IMR-90 (cell line): ENCODE measurements at regions not wholly inside any gene's neighbourhood (a gene's known extent, or its start where the extent isn't known, plus 50 kb on each side); places are given as distances from the start of the nearest gene placed in this dataset.

Source experiments
- ATAC-seq: fragments of 200-7000 bp; cut with Tn5 transposase; 2 replicates; pipeline ENCODE4 v1.9.1; 2020; ENCODE audit warnings: low read depth, mild to moderate bottlenecking, moderate library complexity
- BruUV-seq: library from RNA; stranded (reverse); fragments of 400-500 nt; replicated peaks from 2 replicates; lab custom pipeline; 2021; lab: Mats Ljungman, UMichigan
- CTCF ChIA-PET: fragments of 300-600 bp; formaldehyde crosslinking; extraction: SDS; loops from one replicate; lab custom pipeline; 2021; ENCODE audit warnings: antibody characterized with exemption; lab: Yijun Ruan, JAX
- POLR2A ChIA-PET: fragments of 300-600 bp; sonication (Branson Sonifier 250); formaldehyde crosslinking; loops from one replicate; lab custom pipeline; 2022; ENCODE audit warnings: antibody characterized with exemption; ENCODE audit not compliant: unreplicated experiment; lab: Charles Lee
- DNase-seq: peaks from one replicate; pipeline ENCODE4 v3.0.0; 2013
- H2AFZ ChIP-seq: replicated peaks from 2 replicates; pipeline ENCODE3; 2013; ENCODE audit warnings: low read length, mild to moderate bottlenecking; ENCODE audit not compliant: poor library complexity
- H2AK5ac ChIP-seq: 2 replicates; pipeline ENCODE4 v1.6.1; 2013; ENCODE audit warnings: low read depth, low read length, inconsistent platforms
- H2AK9ac ChIP-seq: replicated peaks from 2 replicates; pipeline ENCODE3; 2013; ENCODE audit warnings: mild to moderate bottlenecking, low read depth, low read length, moderate library complexity; ENCODE audit not compliant: poor library complexity
- H2BK120ac ChIP-seq: 2 replicates; pipeline ENCODE4 v1.6.1; 2013; ENCODE audit warnings: low read depth, low read length, inconsistent platforms
- H2BK15ac ChIP-seq: 3 replicates; pipeline ENCODE4 v1.6.1; 2013; ENCODE audit warnings: low read depth, low read length, inconsistent platforms
- H2BK20ac ChIP-seq: 2 replicates; pipeline ENCODE4 v1.6.1; 2013; ENCODE audit warnings: low read depth, mild to moderate bottlenecking, inconsistent platforms, low read length, moderate library complexity
- H2BK5ac ChIP-seq: 2 replicates; pipeline ENCODE4 v1.6.1; 2013; ENCODE audit warnings: mild to moderate bottlenecking, low read depth, low read length, inconsistent platforms; ENCODE audit not compliant: poor library complexity, severe bottlenecking
- H3K14ac ChIP-seq: replicated peaks from 2 replicates; pipeline ENCODE4 v1.6.1; 2013; ENCODE audit warnings: low read depth, low read length, inconsistent platforms
- H3K18ac ChIP-seq: 2 replicates; pipeline ENCODE4 v1.6.1; 2013; ENCODE audit warnings: low read depth, low read length, control low read depth
- H3K23ac ChIP-seq: 2 replicates; pipeline ENCODE4 v1.6.1; 2013; ENCODE audit warnings: low read depth, low read length, inconsistent platforms
- H3K27ac ChIP-seq: 2 replicates; pipeline ENCODE4 v1.5.1; 2013; ENCODE audit warnings: mild to moderate bottlenecking, control low read depth, low read length; ENCODE audit not compliant: insufficient read depth
- H3K27me3 ChIP-seq: 2 replicates; pipeline ENCODE4 v1.6.1; 2013; ENCODE audit warnings: low read length; ENCODE audit not compliant: control insufficient read depth, insufficient read depth
- H3K36me3 ChIP-seq: 2 replicates; pipeline ENCODE4 v1.6.1; 2013; ENCODE audit warnings: low read length, mixed read lengths; ENCODE audit not compliant: control insufficient read depth, insufficient read depth
- H3K4ac ChIP-seq: 2 replicates; pipeline ENCODE4 v1.6.1; 2013; ENCODE audit warnings: low read depth, low read length, inconsistent platforms
- H3K4me1 ChIP-seq: 2 replicates; pipeline ENCODE4 v1.6.1; 2013; ENCODE audit warnings: low read length, mixed read lengths; ENCODE audit not compliant: control insufficient read depth, insufficient read depth
- H3K4me2 ChIP-seq: 2 replicates; pipeline ENCODE4 v1.6.1; 2013; ENCODE audit warnings: low read depth, mild to moderate bottlenecking, control low read depth, low read length, moderate library complexity
- H3K4me3 ChIP-seq: 2 replicates; pipeline ENCODE4 v1.5.1; 2013; ENCODE audit warnings: low read depth, mild to moderate bottlenecking, control low read depth, low read length, moderate library complexity; ENCODE audit not compliant: insufficient read depth
- H3K56ac ChIP-seq: 2 replicates; pipeline ENCODE4 v1.6.1; 2013; ENCODE audit warnings: low read length, inconsistent platforms; ENCODE audit not compliant: insufficient read depth; ENCODE audit errors: extremely low read depth
- H3K79me1 ChIP-seq, 2 experiments: 2 replicates each; pipeline ENCODE4 v1.6.1; 2013; ENCODE audit warnings: low read length in 2 of 2, inconsistent platforms in 1 of 2, low read depth in 1 of 2
- H3K9ac ChIP-seq: 2 replicates; pipeline ENCODE4 v1.6.1; 2013; ENCODE audit warnings: low read depth, low read length, control low read depth
- H3K9me1 ChIP-seq: 2 replicates; pipeline ENCODE4 v1.6.1; 2013; ENCODE audit warnings: low read length, inconsistent platforms; ENCODE audit not compliant: insufficient read depth
- H3K9me3 ChIP-seq: 2 replicates; pipeline ENCODE4 v1.6.1; 2013; ENCODE audit warnings: low read length; ENCODE audit not compliant: control insufficient read depth, insufficient read depth
- H4K20me1 ChIP-seq: 2 replicates; pipeline ENCODE4 v1.6.1; 2013; ENCODE audit warnings: low read length, inconsistent platforms; ENCODE audit not compliant: insufficient read depth
- H4K5ac ChIP-seq: 2 replicates; pipeline ENCODE4 v1.6.1; 2013; ENCODE audit warnings: mild to moderate bottlenecking, low read depth, low read length, control low read depth
- H4K8ac ChIP-seq, 2 experiments: 2 replicates each; pipeline ENCODE4 v1.6.1; 2013; ENCODE audit warnings: low read depth in 2 of 2, low read length in 2 of 2, control low read depth in 1 of 2, inconsistent platforms in 1 of 2
- H4K91ac ChIP-seq: 2 replicates; pipeline ENCODE4 v1.6.1; 2013; ENCODE audit warnings: low read depth, low read length, inconsistent platforms; ENCODE audit not compliant: insufficient read depth
- BHLHE40 ChIP-seq: fragments of 150-350 bp; IDR thresholded peaks from 2 replicates; pipeline ENCODE4 v1.6.1; 2016; ENCODE audit warnings: mild to moderate bottlenecking, low read depth, low read length
- CEBPB ChIP-seq: IDR thresholded peaks from 2 replicates; pipeline ENCODE4 v1.6.1; 2012; ENCODE audit warnings: low read depth, low read length, improper control_type of control experiment
- CHD1 ChIP-seq: IDR thresholded peaks from 2 replicates; pipeline ENCODE4 v1.6.1; 2012; ENCODE audit warnings: low read depth, low read length, improper control_type of control experiment
- CTCF ChIP-seq: conservative IDR thresholded peaks from 2 replicates; pipeline ENCODE4 v1.5.1; 2012; ENCODE audit warnings: mild to moderate bottlenecking, low read depth, low read length, improper control_type of control experiment
- ELK1 ChIP-seq: fragments of 150-350 bp; IDR thresholded peaks from 2 replicates; pipeline ENCODE4 v1.6.1; 2016; ENCODE audit warnings: low read depth, mild to moderate bottlenecking, low read length, moderate library complexity, borderline replicate concordance
- FOS ChIP-seq: fragments of 150-350 bp; IDR thresholded peaks from 2 replicates; pipeline ENCODE4 v1.6.1; 2016; ENCODE audit warnings: low read depth, low read length
- MAFK ChIP-seq: IDR thresholded peaks from 2 replicates; pipeline ENCODE4 v1.6.1; 2012; ENCODE audit warnings: low read depth, low read length, improper control_type of control experiment
- MAZ ChIP-seq: IDR thresholded peaks from 2 replicates; pipeline ENCODE4 v1.6.1; 2012; ENCODE audit warnings: low read depth, mild to moderate bottlenecking, low read length, improper control_type of control experiment, moderate library complexity, borderline replicate concordance
- MXI1 ChIP-seq: IDR thresholded peaks from 2 replicates; pipeline ENCODE4 v1.6.1; 2012; ENCODE audit warnings: low read depth, mild to moderate bottlenecking, low read length, moderate library complexity, borderline replicate concordance
- NFE2L2 ChIP-seq: fragments of 150-350 bp; IDR thresholded peaks from 2 replicates; pipeline ENCODE4 v1.6.1; 2016; ENCODE audit warnings: low read depth, mild to moderate bottlenecking, low read length
- POLR2A ChIP-seq: IDR thresholded peaks from 2 replicates; pipeline ENCODE4 v1.6.1; 2012; ENCODE audit warnings: mild to moderate bottlenecking, low read depth, low read length
- RAD21 ChIP-seq: IDR thresholded peaks from 2 replicates; pipeline ENCODE4 v1.6.1; 2012; ENCODE audit warnings: low read length, improper control_type of control experiment
- RCOR1 ChIP-seq: IDR thresholded peaks from 2 replicates; pipeline ENCODE4 v1.6.1; 2012; ENCODE audit warnings: mild to moderate bottlenecking, low read length, improper control_type of control experiment; ENCODE audit not compliant: insufficient replicate concordance
- RFX5 ChIP-seq: IDR thresholded peaks from 2 replicates; pipeline ENCODE4 v1.8.0; 2012; ENCODE audit warnings: low read depth, mild to moderate bottlenecking, low read length, moderate library complexity
- SMC3 ChIP-seq: fragments of 150-350 bp; IDR thresholded peaks from 2 replicates; pipeline ENCODE4 v1.6.1; 2016; ENCODE audit warnings: low read depth, mild to moderate bottlenecking, antibody characterized with exemption, low read length, moderate library complexity
- USF2 ChIP-seq: fragments of 150-350 bp; IDR thresholded peaks from 2 replicates; pipeline ENCODE4 v1.6.1; 2017; ENCODE audit warnings: mild to moderate bottlenecking, antibody characterized with exemption, low read length, low read depth
- WGBS, 2 experiments: methylation state at CpG; one replicate each; pipeline versions ENCODE4 v1.1.5 to v1.1.7; 2013; ENCODE audit warnings: missing lambda C conversion rate in 2 of 2; ENCODE audit not compliant: insufficient read length in 1 of 2; ENCODE audit errors: extremely low coverage in 2 of 2; 5-methylcytosine and 5-hydroxymethylcytosine counted together
- dilution Hi-C: fragments of 300-500 bp; cut with HindIII; formaldehyde crosslinking; loops from one replicate; pipeline ENCODE4 v1.14.3; 2018; ENCODE audit warnings: low sequenced_read_pairs; ENCODE audit not compliant: unreplicated experiment
- in situ Hi-C: fragments of 300-500 bp; cut with MboI; formaldehyde crosslinking; loops from 3 replicates; pipeline ENCODE4 v1.14.3; 2019; ENCODE audit warnings: low sequenced_read_pairs, inconsistent platforms, mixed read lengths
- intact Hi-C: fragments of 100-400 bp; cut with micrococcal nuclease; formaldehyde crosslinking; loops from 2 replicates; pipeline ENCODE4 v1.10.0; 2022

- H2BK5ac ChIP-seq = no peak overlapping the region
- H2AK5ac ChIP-seq = no peak overlapping the region
- no peak overlapping the region for H3K9ac ChIP-seq
- no peak overlapping the region for H4K5ac ChIP-seq
- H2BK20ac ChIP-seq = no peak overlapping the region
- BruUV-seq = no TSS peak
- no peak for ATAC-seq
- H2AK9ac ChIP-seq = no peak overlapping the region
- no peak overlapping the region for H3K56ac ChIP-seq
- H3K27ac ChIP-seq = no peak overlapping the region
- H2BK120ac ChIP-seq = 0 out of 2 replicates have a peak overlapping the region, but pooled peaks have one; percentile 21
- no peak overlapping the region for H2BK15ac ChIP-seq
- H4K91ac ChIP-seq = no peak overlapping the region
- peaks cover 19% of the 10 kb centered on the region for H3K27me3 ChIP-seq
- DNase-seq = no peak
- in situ Hi-C loops = no loop called here
- H4K20me1 ChIP-seq = no peaks in the 10 kb centered on the region
- H2AFZ ChIP-seq = no peak overlapping the region
- H4K8ac ChIP-seq = no peak overlapping the region
- H3K4ac ChIP-seq = no peak overlapping the region
- H3K4me3 ChIP-seq = no peak overlapping the region
- H3K18ac ChIP-seq = no peak overlapping the region
- no peaks in the 10 kb centered on the region for H3K9me1 ChIP-seq
- POLR2A ChIA-PET = no interaction called here
- WGBS, 2 experiments = 91% methylated on average over 11 of the region's 16 CpGs; no CpG with 5 or more reads in 1 of the 2 experiments
- H3K14ac ChIP-seq = no peak overlapping the region
- dilution Hi-C loops = no loop called here
- H3K4me1 ChIP-seq = peaks cover under 1% of the 10 kb centered on the region; the same call in 1 of the 2 replicates
- TF ChIP-seq BHLHE40 (no peak), MAFK (no peak), USF2 (no peak), RAD21 (no peak), POLR2A (no peak), NFE2L2 (no peak), MAZ (no peak), CEBPB (no peak), RFX5 (no peak), RCOR1 (no peak), MXI1 (no peak), ELK1 (no peak), FOS (no peak), CHD1 (no peak), SMC3 (no peak), CTCF (no peak)
- no peak overlapping the region for H3K4me2 ChIP-seq
- CTCF ChIA-PET = no interaction called here
- no peaks in the 10 kb centered on the region for H3K36me3 ChIP-seq
- no peak overlapping the region for H3K23ac ChIP-seq
- no peaks in the 10 kb centered on the region for H3K79me1 ChIP-seq
- intact Hi-C loops = loop anchor here (10.0 kb wide), 2 partner anchors 918 to 968 kb away; partner anchors contain the start of gene PTPN4
- H3K9me3 ChIP-seq = peaks cover 4% of the 10 kb centered on the region; the same call in 1 of the 2 replicates
Observed at GRCh38 chr2:120672526-120673204, 63.0 kb upstream of the GLI2 start.
